GM21619 (cell line): ENCODE measurements at regions not wholly inside any gene's neighbourhood (a gene's known extent, or its start where the extent isn't known, plus 50 kb on each side); places are given as distances from the start of the nearest gene placed in this dataset.

Experiments used
- ATAC-seq: cut with Tn5 transposase; IDR thresholded peaks from one replicate; pipeline ENCODE4 v1.9.1; 2021; ENCODE audit not compliant: unreplicated experiment

DNA sequence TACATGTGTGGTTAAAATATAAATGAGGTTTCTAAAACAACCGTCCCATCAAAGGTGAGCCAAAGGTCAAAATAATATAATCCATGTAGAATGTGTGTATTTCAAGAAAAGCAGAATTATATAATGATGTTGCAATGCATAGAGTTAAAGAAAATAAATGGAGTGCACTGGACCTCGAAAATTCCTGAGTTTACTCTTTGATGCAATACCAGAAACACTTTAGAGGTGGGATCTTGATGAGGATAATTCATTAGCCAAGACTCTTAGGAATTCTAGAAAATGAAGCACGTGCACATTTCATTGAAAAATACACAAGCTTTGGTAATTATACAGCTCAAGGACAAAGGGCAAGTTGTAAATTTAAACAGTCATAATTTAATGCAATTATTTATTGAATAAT lies 508.9 kb upstream of the ARGLU1 start:
- ATAC-seq: no peak

DNA sequence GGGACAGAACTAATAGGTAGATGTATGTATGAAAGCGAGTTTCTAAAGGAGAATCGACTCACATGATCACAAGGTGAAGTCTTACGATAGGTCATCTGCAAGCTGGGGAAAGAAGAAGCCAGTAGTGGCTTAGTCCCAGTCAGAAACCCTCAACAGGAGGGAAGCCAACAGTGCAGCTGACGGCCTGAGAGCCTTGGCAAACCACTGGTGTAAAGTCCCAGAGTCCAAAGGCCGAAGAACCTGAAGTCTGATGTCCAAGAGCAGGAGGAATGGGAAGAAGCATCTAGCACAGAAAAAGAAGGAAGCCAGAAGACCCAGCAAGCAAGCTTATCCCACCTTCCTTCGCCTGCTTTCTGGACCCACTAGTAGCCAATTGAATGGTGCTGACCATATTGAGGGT lies 507.6 kb upstream of the ARGLU1 start:
- no peak for ATAC-seq

DNA sequence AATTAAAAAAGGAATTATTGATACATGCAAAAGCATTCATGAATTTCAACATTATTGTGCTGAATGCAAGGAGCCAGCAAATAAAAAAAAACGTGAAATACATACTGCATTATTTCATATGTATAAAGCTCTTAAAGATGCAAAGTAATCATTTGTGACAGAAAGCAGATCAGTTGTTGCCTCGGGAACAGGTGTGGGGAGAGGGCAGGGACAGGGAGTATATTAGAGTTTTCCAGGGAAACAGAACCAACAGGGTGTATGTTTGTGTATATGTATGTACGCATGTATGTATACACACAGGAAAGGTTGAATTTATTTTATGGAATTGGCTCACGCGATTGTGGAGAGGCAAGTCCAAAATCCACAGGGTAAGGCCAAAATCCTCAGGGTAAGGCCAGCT lies 502.9 kb upstream of the ARGLU1 start:
- ATAC-seq: no peak

DNA sequence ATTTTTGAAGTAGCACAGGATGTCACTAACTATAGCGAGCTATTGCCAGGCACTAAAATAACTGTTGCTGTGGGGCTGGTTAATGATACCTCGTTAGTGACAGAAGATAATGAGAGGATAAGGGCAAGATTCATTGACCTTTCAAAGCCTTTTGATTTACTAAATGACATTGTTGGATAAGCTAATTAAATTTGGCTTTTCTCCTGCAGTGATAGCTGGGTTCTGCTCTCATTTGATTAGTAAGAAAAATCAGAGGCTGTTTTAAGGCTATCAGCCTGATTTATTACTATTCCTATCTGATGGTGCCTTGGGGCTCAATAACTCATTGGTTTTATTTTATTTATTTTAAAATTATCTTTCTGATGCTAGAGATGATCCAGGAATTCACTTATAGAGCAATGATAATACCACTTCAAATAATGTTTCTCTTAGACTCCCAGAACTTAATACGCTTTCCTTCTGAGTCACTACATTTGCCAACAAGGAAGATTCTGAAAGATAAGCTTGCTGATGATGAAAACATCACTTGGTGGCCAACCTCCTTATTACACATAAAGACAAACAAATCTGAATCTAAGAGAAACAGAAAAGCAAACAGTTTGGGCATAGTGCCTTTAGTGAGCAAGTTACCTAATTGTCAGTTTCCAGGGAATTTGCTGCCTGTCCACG lies 501.3 kb upstream of the ARGLU1 start:
- no peak for ATAC-seq

DNA sequence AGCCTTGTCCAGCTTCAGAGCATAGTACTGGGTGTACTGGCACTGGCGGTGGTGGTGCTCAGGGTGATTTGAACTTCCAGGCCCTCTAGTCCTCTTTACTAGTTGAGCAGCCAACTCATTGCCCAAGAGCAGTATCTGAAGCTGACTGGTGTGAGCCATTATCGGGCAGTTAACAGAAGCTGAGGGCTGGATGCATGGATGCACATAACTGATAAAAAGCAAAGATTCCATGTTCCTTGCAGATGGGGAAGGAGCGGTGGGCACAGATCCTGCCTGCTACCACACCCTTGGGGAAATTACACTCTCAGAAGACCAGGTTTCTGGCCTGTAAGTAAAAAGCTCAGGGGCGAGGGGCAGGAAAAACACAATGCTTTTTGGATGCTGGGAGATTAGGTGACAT lies 499.4 kb upstream of the ARGLU1 start:
- no peak for ATAC-seq

DNA sequence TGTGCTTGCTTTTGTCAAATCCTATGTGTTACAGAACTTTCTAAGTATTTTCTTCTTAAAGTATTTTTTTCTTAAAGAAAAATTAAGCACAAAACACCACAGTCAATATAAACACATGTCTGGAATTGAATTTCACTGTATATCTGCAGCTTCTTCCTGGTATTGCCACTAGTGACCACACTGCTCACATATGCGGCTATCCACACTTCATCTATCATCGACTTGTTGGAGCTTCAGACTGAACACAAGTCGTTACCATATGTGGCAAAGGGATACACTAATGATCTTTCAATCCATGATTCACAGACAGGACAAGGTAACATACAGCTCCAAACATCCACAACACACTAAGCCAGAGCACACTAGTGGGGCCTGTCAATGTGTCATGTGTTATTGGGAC lies 498.4 kb upstream of the ARGLU1 start:
- no peak for ATAC-seq

DNA sequence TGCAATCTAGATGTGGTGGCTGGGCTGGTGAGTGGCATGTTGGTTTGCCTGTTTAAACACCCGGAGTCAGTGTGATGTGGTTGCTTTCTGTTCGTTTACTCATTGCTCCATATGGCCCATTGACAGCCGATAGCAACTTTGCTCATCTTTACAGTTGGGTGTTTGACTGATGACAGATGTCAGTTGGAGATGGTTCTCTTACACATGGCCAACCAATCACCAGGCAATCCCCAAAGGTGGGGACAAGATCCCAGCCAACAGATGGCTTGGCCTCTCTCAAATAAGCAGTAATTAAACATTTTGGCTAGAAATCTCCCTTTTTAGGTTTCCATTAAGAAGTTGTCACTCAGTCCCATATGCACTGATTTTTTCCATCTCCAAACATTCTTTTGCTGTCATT lies 497.1 kb upstream of the ARGLU1 start:
- ATAC-seq: no peak

DNA sequence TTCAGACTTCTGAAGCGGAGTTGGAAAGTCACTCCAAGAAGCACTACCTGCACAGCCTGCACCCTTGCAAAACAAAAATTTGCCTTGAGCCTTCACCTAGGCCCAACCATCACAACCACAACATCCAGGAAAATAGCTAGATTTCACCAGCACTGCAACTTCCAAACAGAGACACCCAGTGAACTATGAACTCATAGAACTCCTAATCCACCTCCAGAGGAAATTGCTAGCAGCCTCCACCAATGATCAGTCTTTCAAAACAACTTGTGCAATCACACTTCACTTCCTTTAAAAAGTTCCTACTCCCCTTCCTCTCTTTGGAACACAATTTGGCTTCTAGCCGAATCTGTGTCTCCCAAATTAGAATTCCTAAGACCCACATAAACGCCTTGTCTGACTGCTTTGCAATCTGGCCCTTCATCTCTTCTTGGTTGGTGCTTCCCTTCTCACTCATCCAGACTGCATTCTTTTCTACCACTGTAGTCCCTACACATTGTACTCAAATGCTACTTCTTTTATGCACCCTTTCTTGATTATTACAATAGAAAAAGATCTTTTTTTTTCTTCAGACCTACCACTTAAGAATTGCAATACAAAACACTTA lies 489.2 kb upstream of the ARGLU1 start:
- ATAC-seq: no peak

DNA sequence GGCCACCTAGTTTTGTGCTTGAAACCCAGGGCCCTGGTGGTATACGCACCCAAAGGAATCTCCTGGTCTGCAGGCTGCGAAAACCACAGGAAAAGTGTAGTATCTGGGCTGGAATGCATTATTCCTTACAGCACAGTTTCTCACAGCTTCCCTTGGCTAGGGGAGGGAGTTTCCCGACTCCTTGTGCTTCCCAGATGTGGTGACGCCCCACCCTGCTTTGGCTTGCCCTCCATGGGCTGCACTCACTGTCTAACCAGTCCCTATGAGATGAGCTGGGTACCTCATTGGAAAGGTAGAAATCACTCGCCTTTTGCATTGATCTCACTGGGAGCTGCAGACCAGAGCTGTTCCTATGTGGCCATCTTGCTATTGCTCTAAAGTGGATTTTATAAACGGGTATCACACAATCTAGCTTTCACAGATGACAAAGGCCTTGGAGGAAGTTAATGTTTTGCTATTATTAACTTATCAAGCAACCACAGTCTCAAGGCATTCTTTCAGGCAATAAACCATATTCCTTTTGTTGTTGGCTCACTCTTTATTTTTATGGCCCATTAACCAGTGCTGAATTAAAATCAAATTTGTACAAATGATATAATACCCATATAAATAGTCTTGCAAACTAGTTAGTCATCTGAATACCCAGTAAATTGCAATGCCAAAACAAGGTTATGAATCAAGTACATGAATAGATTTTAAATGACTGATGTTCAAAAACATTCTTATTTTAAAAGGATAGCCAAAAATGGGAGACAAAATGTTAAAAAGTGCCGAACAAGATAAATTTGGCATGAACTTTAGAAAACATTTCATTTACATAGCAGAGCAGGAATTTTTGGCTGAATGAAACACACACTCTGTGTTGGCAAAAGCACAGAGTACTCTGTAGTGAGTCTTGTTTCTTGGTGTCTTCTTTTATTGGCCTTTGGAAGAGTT lies 475.4 kb upstream of the ARGLU1 start:
- no peak for ATAC-seq

DNA sequence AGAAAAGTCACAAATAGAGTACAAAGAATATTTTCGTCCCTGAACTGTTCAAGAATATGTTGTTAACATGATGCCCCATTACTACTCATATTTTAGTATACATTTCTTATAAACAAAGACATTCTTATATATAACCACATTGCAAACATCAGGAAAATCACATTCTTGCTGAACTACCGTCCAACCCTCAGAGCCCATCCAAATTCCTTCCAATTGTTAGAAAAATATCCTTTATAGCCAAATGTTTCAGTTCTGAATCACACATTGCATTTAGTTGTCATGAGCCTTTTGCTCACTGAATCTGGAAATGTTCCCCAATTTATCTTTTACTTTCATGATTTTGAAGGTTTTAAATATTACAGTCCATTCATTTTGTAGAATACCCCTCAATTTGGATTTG lies 467.8 kb upstream of the ARGLU1 start:
- ATAC-seq: no peak

DNA sequence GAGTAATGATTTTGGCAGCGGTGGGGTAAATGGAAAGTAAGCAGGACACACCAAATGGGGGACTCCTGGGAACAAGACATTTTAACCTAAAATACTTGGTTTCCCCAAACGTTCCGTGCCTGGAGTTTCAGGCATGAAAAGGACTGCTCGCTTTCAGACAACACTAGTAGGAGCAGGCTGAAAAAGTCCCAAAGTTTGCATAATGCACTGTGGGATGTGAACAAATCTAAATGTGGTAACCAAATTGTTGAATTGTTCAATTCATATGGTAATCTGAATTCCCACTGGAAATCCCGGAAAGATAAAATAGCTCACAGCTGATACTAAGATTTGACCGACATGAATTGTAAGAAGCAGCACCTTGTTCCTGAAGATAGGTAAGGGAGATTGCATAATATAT lies 467.2 kb upstream of the ARGLU1 start:
- no peak for ATAC-seq

DNA sequence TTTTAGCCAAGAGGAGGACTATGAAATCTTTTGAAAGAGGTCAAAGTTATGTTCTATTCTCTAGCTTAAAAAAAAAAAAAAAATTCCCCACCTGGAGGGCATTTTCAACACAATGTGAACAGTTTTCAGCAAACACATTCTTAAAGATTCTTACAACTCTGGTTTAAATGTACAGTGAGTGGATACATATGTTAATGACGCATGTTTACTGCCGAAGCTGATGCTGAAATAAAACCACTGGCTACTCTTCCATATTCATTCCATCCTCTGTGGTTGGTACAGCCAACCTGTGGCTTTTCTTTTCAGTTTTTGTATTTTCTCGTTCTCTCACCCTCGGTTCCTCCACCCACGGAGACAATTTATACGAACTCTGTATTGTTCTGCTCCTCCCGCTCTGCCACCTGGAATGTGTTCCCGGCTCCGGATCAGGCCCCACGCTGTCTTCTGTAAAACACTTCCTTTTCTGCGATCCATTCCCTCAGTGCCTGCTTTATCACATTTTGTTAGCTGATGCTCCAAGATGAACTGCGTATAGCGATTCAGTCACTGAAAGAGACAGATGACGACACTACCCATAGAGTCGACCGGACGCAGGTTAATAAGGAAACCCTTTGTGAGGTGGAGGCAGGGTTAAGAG lies 466.4 kb upstream of the ARGLU1 start:
- ATAC-seq: no peak

DNA sequence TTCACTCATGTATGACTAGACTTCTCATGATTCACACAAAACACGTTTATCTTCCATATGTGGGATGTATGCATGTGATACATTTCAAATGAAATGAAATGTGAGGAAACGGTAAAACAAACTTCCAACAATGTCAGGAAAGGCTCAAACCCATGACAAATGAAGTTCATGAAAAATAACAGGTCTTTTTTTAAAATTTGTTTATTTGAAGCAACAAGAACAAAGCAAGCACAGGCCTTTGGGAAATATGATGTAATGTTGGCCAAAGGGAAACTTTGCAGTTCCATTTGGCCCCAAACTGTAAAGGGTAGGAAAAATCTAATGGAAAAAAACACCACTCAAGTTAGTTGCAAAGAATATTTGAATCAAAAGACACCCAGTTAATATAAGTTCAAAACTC lies 463.8 kb upstream of the ARGLU1 start:
- ATAC-seq: no peak

DNA sequence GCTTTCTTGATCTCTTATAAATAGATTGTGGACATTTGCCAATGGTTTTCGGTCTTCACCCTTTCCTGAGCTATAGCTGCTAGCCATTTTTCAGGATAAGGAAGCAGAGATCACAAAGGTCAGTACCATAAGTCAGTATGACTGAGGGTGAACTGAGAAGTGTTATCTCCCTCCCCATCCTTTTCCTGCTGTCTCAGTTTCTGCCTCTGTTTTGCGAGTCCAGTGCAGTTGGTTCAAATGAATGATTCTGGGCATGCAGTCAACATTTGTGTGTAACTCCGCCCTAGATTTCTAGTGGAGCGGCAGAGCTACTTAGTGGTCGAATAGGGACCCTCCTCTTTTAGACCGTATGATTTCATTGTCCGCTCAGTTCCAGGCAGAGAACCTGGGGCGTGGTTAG lies 460.8 kb upstream of the ARGLU1 start:
- ATAC-seq: no peak

DNA sequence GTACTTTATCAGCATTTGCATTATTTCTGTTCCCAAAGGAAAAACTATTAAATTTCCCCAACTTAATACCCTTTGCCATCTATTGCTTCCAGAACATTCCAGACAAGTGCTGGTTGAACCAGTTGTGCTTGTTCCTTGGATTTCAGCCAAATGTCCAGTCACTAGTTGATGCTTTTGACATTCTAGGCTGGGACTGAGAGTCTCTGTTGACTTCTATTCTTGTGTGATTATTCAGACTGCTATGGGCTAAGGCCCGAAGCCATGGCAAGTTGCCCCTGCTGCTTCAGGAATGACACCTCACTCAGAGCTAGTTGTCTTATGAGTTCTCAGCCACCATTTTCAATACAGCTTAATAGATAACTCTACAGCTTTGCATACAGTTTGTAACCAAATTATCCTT lies 458.1 kb upstream of the ARGLU1 start:
- ATAC-seq: no peak

DNA sequence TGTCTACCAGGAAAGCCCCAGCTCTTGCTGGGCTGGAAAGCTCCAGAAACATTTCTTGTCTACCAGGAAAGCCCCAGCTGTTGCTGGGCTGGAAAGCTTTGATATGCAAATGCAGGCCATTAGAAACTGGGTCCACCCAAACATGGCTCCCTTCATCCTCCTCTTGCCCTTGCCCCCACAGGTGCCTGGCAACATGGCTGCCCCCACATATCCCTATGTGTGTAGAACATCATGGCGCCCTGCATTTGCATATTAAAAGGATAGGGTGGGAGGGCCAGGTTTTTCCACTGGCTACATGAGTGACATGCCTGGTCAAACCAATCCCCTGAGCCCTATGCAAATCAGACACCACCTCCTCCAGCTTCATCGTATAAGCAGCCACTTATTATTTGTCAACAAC lies 455.4 kb upstream of the ARGLU1 start:
- ATAC-seq: no peak

DNA sequence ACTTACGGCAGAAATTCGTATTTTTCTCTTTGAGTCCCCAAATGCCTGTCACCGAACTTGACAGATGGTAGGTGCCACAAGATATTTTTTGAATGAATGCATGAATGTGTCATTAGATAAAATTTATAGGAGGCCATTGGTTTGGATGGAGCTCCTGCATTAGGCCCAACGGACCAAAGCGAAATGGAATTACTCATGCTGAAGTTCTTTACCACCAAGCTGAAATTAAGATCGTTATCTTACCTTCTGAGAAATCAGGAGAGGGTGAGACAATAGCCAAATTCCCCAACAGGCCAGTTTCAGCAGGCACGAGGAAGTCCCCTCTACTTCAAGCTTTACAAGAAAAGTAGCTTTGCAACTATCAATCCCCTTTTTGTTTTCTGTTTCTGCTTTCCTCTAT lies 452.5 kb upstream of the ARGLU1 start:
- no peak for ATAC-seq

DNA sequence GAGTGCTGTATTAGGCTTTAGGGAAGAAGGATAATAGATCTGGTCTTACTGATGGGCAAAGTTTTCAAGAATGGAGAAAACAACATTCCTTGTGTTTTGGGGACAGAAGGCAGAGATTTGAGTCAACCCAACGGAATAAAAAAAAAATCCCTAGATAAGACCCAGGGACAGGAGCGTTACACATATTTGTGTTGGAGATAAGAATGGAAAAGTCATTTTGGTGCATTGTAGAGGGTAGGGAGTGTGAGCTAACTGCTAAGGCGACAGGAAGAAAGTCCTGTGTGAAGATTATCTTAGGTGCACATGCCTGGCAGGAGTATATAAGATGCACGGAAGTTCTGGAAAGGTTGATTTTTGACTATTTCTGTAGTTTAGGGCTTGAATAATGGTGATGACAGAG lies 450.3 kb upstream of the ARGLU1 start:
- no peak for ATAC-seq

DNA sequence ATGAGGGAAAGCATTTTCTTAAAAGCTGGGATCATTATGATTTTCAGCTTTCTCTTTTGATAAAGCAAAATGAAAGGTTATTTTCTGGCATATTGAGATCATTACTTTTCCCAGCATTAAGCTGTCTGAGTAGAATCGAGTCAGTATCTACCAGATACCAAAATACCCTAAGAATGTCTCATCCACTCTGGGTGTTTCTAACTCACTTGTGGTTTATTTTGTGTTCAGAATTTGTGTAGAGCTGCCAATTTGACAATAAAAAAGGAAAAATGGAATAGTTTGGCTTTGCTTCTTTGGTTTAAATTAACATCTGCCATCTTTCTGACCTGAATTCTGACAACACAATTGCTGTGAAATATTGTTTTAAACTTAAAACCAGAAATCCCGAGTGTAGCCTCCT lies 438.7 kb upstream of the ARGLU1 start:
- ATAC-seq: no peak

DNA sequence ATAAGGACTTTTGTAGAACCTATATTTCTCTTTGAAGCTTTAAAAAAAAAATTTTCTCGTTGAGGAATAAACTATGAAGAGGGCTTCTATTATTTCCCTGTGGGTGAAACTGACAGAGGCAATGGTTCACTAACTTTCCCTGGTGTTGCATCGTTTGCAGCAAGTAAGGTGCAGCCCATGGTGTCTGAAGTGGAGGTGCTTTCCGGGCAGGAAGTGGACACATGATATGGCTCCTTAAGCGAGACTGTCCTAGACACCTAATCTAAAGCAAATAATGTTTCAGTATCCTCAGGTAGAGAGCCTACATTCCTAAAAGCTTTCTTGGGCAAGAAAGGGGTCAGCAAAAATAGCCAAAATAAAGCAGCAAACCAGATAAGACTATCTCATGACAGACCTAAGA lies 437.6 kb upstream of the ARGLU1 start:
- ATAC-seq: no peak

DNA sequence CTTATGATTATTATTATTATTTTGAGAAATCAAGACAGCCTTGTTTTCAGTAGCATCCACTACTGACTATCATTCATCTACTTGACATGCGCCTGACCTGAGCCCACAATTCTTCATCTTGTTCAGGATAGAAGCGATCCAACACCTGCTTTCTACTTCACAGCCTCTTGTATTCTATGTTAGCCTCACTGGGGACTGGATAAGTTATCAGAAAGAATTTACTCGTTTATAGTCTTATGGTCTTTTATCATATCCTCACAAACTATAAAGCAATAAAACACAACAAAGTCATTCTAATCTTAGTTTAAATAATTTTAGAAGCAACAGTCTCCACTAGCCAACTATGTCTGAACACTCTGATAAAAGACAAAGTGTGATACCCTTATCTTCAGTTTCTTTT lies 436.0 kb upstream of the ARGLU1 start:
- no peak for ATAC-seq

DNA sequence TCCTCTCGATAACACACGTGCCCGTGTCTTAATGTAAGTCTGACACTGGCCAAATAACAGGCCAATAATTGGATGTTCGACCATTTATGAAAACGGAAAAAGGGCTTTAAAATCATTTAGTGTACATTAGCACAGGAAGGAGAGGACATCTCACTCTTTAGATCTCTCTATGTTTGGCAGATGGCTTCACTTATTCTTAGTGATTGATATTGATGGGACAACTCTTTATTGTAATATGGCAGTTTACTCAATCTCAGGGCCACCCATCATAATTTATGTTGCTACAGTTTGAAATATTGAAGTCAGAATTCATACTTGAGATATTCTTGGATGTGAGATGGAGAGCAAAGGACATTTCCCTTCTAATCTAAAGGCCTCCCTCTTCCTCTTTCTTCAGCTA lies 430.7 kb upstream of the ARGLU1 start:
- no peak for ATAC-seq
